HG03064 (cell line): ENCODE measurements at regions not wholly inside any gene's neighbourhood (a gene's known extent, or its start where the extent isn't known, plus 50 kb on each side); places are given as distances from the start of the nearest gene placed in this dataset.

Experiments used
- ATAC-seq: cut with Tn5 transposase; IDR thresholded peaks from one replicate; pipeline ENCODE4 v1.9.1; 2021; ENCODE audit warnings: low read depth; ENCODE audit not compliant: unreplicated experiment

DNA sequence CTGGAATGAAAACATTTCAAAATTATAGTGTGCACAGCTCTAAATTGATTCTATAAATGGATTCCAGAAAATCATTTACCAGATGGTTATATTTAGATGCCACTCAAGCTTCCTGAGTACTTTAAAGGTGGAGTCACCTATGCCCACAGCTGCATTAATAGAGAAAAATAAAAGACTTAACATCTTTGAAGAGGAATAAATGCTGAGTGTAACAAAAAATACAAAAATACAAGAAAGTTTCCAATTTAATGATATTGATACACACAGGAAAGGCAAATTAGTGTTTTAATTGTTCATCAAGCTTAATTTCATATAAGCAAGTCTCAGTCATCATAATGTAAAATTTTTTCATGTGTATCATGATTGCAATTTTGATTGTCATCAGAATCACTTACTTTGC is 89.5 kb upstream of the MANEA start:
- no peak for ATAC-seq

DNA sequence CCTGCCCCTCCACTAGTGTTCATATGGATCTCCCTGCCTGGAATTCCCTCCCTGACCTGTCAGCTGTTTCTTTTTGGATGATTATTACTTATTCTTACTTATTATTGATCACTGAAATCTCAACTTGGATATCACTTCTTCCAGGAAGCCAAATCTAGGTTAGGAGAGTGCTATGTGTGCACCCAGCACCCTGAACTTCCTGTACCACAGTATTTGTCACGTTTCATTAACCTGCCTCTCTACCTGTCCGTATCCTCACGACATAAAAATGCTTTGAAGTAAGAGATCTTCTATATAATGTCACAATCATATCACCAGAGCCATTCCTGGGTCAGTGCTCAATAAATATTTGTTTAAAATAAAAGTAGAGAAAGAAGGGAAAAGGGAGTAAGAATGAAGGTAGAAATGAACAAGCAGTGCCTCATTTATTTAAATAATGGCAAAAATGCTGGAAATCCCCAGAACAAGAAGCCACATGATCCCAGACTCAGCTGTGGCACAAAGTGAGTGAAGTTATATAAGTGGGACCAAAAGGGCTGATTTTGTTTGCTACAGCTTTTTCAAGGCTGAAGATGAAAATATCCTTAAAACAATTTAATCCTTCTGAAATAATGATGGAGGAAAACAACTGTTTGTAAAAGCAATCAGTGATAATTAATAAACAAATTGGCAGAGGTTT is 88.0 kb upstream of the MANEA start:
- ATAC-seq, result no peak

DNA sequence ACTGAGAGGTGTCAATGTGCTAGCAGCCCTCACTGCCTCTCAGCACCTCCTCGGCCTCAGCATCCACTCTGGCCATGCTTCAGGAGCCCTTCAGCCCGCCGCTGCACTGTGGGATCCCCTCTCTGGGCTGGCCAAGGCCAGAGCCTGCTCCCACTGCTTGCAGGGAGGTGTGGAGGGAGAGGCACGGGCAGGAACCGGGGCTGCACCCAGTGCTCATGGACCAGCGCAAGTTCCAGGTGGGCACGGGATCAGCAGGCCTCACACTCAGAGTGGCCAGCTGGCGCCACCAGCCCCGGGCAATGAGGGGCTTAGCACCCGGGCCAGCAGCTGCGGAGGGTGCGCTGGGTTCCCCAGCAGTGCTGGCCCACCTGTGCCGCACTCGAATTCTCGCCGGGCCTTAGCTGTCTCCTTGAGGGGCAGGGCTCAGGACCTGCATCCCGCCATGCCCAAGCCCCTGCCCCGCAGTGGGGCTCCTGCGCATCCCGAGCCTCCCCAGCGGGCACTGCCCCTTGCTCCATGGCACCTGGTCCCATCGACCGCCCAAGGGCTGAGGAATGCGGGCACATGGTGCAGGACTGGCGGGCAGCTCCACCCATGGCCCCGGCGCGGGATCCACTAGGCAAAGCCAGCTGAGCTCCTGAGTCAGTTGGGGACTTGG is 80.4 kb upstream of the MANEA start:
- no peak for ATAC-seq

DNA sequence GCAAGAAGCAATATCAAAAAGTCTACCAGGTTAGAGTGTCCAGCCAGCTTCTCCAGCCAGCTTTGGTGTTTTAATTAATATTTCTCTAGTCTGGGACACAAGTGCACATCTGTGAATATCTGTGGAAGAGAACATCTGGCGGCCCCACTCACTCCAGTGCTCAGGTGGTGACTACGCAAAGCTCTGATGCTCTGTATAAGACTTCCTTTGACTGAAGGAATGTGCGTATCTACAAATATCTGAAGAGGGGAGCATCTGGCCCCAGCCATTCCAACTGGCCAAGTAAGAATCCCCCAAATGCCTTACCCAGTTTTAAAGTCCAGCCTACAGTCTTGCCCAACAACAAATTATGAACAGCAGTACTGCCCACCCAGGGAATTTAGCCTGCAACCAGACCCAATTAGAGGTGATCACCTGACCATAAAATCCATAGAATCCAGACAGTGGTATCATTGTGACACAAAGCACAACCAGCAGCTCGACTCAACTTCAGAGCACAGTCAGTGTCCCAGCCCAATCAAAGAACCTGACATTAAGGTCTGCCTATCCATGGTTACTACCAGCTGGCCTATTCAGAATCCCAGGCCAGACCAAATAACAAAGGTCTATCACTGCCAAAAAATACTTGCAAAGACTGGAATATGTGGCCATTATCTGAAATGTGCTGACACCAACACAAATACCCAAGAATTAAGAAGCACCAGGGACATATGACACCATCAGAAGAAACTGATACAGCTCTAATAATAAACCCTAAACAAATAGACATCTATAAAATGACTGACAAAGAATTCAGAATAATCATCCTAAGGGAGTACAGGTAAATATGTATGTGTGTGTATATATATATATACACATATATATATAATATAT is 76.1 kb upstream of the MANEA start:
- no peak for ATAC-seq

DNA sequence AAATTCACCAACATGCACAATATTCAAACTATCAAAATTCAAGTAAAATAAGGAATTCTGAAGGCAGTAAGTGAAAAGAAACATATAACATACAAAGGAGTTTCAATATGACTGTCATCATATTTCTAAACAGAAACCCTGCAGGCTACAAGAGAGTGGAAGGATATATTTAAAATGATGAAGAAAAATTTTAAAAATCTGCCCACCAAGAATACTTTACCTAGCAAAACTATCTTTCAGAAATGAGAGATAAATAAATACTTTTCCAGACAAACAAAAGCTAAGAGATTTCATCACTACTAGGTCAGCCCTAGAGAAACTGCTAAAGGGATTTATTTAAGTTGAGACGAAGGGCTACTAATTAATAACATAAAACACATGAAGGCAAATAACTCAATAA is 73.8 kb upstream of the MANEA start:
- ATAC-seq, result no peak

DNA sequence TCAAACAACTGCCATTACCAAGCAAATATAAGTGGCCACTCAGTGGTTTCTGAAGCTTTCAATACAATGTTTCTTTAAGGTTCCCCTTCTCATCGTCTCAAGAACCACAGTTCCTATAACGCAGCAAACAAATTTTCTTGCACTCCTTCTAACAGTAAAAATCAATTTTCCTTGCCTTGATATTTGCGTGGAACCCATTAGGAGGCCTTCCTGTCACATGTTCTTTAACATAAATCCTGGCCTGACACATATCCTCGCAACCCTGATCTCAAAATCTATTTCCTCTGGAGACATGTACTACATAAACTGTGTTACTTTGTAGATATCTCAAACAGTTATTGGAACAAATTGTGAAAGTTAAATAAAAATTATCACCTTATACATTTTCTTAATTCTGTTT is 65.9 kb upstream of the MANEA start:
- no peak for ATAC-seq

DNA sequence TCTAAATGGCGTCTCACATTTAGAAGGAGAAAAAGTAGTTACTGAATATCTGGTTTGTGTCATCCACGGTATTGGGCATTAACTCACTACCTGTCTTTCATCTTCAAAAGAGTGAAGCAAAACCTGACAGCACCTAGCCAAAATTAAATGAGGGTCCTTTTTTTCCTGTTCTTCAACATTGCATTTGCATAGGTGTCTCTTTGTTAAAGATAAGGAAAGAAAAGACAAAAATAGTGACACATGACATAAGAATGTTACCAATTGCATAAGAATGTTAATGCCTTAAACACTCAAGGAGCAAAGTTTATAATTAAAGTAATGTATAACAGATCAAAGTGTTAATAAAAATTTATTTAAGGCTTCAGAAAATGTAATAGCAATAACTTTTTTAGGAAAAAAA is 61.4 kb upstream of the MANEA start:
- no peak for ATAC-seq

DNA sequence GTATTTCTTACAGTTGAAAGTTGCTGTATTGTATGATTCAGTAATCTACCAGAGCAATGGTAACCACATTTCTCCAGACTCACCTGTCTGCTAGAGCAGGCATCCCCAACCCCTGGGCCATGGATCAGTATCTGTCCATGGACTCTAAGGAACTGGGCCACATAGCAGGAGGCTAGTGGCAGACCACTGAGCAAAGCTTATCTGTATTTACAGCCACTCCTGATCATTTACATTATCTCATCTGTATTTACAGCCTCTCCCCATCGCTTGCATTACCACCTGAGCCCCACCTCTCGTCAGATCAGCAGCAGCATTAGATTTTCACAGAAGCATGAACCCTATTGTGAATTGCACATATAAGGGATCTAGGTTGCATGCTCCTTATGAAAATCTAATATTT is 60.3 kb upstream of the MANEA start:
- no peak for ATAC-seq

DNA sequence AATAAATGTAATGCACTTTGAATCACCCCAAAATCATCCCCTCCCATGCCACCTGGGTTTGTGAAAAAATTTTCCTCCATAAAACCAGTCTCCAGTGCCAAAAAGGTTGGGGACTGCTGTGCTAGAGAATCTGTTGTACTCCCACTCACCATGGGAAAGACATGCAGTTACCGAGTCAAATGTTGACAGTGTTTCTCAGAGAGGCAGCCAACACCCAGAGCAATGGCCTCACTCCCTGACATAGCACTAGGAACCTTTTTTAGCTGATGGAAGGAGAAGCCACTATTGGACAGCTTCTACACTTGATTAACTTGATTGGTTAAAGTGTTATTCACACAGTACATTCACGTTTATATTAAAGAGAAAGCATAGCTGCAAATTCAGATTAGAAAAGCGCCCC is 59.8 kb upstream of the MANEA start:
- no peak for ATAC-seq

DNA sequence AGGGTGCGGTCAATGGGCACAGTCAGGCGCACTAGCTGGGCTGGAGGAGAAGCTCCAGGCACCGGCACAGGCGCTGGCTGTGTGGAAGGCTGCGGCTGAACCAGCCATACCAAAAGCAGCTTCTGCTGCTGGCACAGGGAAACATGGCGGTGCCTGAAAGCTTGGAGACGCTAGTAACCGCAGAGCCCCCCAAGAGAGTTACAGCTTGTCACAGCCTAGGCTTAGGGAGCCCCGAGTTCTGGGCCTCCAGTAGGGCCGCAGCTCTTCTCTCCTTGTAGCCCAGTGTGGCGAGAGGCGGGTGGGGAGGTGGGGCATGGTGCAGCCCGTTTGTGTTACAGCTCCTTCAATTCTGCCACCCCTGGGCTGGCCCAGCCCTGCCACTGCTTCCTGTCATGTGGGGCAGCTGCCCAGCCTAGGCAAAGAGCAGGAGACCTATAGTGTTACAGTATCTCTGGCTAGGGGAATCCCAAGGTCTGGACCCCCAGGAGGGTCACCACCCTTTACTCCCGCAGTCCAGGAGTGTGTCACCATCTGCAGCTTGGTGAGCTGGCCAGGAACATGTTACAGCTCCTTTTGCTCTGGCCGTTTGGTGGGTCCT is 58.6 kb upstream of the MANEA start:
- no peak for ATAC-seq

DNA sequence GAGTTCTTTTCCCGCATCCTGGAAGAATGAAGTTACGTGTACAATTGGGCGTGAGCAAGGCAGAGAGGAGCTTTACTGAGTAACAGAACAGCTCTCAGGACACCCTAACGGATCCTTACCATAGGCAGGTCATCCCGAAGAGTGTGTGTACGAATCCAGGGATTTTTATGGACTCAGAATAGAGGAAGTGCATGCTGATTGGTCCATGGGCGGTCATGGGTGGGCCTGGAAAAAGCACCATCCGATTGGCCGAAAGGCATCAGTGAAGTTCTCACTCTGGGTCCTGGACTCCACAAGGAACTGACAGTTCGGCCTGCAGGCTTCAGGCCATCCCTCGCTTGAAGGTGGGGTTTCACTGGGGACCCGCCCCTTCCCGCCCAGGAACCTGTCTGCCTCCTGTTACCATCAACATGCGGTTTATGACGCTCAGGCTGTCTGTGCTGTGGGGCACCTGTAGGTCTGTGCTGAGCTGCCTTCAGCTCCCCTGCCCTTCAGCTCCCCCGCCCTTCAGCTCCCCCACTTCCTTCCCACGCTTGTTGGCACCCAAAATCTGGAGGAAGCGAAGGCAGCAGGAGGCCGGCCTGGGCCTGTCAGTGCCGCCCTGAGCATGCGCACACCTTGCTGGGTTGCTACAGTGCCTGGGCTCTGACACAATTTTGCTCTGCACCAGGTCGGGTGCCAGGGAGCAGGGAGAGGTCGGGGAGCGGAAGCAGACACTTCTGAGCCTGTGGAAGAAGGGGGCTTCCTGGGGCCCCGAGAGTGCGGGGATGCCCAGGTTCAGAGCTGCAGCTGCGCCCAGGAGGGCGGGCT is 57.9 kb upstream of the MANEA start:
- ATAC-seq, result no peak

DNA sequence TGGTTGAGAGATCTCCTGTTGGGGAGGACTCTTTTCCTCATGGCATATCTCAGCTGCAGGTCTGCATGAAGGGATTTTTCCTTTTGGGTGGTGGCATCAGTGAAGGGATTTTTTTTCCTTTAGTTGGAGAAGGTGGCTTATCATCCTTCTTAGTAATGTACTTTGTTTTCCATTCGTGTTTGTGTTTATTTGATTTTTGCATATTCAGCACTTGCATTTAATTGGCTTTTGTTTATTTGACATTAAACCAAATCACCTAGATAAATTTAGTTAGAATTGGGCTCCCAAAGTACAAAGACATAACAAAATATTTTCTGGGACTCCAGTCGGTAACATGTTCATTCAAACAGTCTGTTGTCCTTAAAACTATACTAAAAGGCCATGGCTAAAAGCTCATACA is 56.2 kb upstream of the MANEA start:
- ATAC-seq, result no peak
